GM19452 (cell line): ENCODE measurements at regions not wholly inside any gene's neighbourhood (a gene's known extent, or its start where the extent isn't known, plus 50 kb on each side); places are given as distances from the start of the nearest gene placed in this dataset.
"Not testable (repeated sequence)": the region's sequence is repeated elsewhere in the genome, so short reads cannot be mapped to it uniquely, and the experiment has no call there.

Experiments used
- ATAC-seq: cut with Tn5 transposase; IDR thresholded peaks from one replicate; pipeline ENCODE4 v1.9.1; 2021; ENCODE audit not compliant: unreplicated experiment

DNA sequence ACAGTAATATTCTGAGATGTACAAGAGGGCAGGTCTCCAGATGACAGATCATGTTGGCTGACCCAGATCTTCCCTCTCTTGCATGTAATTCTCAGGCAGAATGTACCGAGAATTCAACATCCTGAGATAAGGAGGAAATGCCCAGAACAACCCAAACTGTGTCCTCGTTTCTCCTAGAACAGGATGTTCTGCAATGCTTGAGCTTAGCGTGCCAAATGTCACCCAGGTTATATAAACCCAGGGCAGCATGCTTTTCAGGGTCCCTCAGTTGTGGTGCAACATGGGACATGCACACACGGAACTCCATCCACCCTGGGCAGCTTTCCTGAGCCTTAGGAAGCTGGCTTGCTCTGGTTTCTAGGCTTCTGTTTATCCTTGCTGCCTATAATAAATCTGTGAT is 102.1 kb upstream of the CMC1 start:
- ATAC-seq: no peak

DNA sequence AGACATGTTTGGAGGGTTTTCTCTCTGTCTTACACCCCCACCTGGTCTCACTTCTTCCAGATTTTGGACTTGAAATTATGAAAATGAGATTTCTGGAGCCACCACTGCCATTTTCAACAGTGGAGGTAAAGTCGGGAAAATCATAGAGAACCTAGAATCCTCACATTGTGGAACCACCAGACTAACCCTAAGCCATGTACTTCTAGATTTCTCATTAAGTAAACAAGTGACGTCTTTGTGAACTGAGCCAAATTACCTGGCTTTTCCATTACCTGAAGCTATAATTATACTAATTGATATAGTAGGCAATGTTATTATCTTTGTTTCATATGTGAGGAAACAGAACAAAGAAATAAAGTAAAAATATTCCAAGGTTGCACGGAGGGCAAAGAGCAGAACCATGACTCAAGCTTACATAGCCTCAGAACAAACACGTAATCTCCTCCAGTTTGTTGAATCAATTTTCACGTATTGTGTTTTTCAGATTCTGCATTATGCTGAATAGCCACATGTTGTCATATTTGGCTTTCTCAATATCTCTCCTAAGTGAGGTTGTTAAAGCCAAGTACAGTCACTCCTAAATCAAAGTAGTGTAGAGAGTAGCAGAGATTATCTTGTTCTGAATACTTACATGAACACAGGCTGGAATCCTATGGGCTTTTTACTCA is 101.3 kb upstream of the CMC1 start:
- no peak for ATAC-seq

DNA sequence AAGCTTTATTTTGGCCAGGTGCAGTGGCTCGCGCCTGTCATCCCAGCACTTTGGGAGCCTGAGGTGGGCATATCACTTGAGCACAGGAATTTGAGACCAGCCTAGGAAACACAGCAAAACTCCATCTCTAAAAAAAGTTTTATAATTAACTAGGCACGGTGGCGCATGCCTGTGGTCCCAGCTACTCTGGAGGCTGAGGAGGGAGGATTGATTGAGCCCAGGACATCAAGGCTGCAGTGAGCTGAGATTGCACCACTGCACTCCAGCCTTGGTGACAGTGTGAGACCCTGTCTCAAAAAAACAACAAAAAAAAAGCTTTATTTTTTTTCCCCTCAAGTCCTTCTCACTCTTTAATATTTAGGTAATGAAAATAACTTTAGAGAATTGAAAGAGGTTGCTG is 100.8 kb upstream of the CMC1 start:
- no peak for ATAC-seq

DNA sequence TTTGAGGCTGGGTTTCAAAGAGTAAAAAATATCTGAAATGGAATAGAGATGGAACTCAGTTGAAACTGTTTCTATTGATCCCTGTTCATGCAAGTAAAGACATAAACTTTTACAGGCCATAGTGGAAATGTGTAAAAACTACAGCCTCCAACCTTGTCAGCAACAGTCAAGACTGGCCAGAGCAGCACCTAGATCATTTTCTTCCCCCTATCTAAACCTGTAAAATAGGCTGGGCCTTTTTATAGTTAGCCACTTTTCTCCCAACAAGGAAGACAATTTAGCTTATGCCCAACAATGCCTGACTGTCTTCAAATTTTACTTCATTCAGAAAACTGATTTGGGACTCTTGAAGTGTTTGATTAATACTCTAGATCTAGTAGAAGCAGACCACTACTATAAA is 91.5 kb upstream of the CMC1 start:
- ATAC-seq: no peak

- ATAC-seq: no peak
These were observed 90.8 kb upstream of the CMC1 start for GRCh38 chr3:28150465-28151206.

GRCh38 chr3:28151207-28151550 is 90.2 kb upstream of the CMC1 start:
- ATAC-seq: no peak

GRCh38 chr3:28151608-28152228 is 89.7 kb upstream of the CMC1 start:
- ATAC-seq: peak; percentile 90

DNA sequence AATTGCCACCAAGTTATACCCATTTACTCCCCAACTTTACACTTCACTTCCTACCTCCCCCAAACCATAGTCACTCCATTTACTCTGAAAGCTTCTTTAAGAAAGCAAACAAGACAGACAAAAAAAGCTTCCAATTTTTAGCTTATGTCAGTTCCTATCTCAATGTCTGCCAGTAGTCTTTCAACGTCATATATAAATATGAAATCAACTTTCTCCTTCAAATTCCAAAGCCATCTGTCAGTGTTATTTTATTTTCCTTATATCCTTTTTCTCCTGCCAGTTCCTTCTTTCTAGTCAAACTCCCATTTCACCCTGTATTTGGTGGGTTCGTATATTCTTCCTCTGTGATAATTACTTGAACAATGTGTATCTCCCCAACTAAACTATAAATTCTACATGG is 85.8 kb upstream of the CMC1 start:
- no peak for ATAC-seq

- ATAC-seq: not testable (repeated sequence)
These were observed 84.8 kb upstream of the CMC1 start for GRCh38 chr3:28156599-28156998.

- ATAC-seq: peak; percentile 79
These were observed 69.5 kb upstream of the CMC1 start for GRCh38 chr3:28171962-28172361.

GRCh38 chr3:28172748-28173147 is 68.7 kb upstream of the CMC1 start:
- no peak for ATAC-seq

DNA sequence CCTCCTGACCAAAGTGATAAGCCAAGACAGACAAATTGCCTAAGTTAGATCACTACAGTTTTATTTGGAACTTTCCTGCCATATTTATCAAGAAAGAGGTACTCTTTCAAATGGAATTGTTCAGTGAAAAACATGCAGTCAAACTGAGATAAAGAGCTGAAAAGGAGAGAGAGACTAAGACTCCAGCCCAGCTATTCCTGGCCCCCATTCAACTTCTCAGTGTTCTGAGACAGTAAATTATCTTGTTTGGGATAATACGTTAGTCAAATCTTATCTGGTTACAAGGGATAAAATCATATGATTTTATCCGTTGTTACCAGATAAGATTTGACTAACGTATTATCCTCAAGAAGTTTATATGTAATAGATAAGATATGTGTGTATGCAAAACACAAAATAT is 67.6 kb upstream of the CMC1 start:
- ATAC-seq: no peak

- ATAC-seq: no peak
These were observed 54.7 kb upstream of the CMC1 start for GRCh38 chr3:28186748-28187147.

- no peak for ATAC-seq
These were observed 52.7 kb upstream of the CMC1 start for GRCh38 chr3:28188686-28189085.

DNA sequence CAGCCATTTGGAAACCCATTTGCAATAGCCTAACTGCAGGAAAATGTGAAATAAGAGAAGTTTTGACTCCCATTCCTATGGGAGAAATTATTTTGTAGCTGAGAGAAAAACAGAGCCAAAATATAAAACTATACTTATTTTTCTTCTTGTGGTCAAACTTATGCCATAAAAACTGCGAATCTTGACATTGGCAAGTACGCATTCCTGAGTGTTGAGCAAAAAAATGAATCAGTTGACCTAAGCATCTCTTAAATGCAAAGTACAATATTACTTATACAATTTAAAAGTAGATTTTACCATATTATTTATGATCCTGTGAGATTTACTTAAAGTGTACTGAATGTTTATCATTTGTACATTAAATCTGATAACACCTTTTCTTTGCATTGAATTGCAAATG is 50.1 kb upstream of the CMC1 start:
- no peak for ATAC-seq
